ENCODE measurements at regions not wholly inside any gene's neighbourhood (a gene's known extent, or its start where the extent isn't known, plus 50 kb on each side); places are given as distances from the start of the nearest gene placed in this dataset.

GRCh38 chr6:155510879-155511278, 55.2 kb upstream of the NOX3 start:
- H3K4me1 ChIP-seq (ENCODE audit: control insufficient read depth, extremely low read depth, insufficient read depth, low read length): no peaks in the 10 kb centered on the region
- FAIRE-seq (no peak), DNase-seq (ENCODE audit: low read depth, low spot score) (no peak)
- H3K79me2 ChIP-seq (ENCODE audit: control insufficient read depth, insufficient read depth, low read length): no peaks in the 10 kb centered on the region
- H3K27me3 ChIP-seq (ENCODE audit: control insufficient read depth, extremely low read depth, insufficient read depth, low read length): no peaks in the 10 kb centered on the region
- no peak overlapping the region for H3K4me2 ChIP-seq (ENCODE audit: control insufficient read depth, extremely low read depth, insufficient read depth, low read depth, low read length)
- H3K9ac ChIP-seq (ENCODE audit: control insufficient read depth, extremely low read depth, insufficient read depth, low read length): no peak overlapping the region
- H2AFZ ChIP-seq (ENCODE audit: control insufficient read depth, low read length): no peak overlapping the region
- no peaks in the 10 kb centered on the region for H3K36me3 ChIP-seq (ENCODE audit: control insufficient read depth in 2 of 2, extremely low read depth in 1 of 2, insufficient read depth in 2 of 2, low read length in 2 of 2)
- dilution Hi-C loops (cut with MboI; ENCODE audit: extremely low pct_ligation_motif_present, low sequenced_read_pairs): no loop called here
- H3K9me1 ChIP-seq (ENCODE audit: control insufficient read depth, extremely low read depth, insufficient read depth, low read length): no peaks in the 10 kb centered on the region
- no peak overlapping the region for H3K27ac ChIP-seq (ENCODE audit: control insufficient read depth, insufficient read depth, low read length)
- TF ChIP-seq EZH2 (IDR thresholded peaks at IDR 0.05; ENCODE audit: low read length): no peak
- TF ChIP-seq CTCF (optimal IDR thresholded peaks at IDR 0.05 in 1 of 3, IDR thresholded peaks at IDR 0.05 in 1 of 3, conservative IDR thresholded peaks at IDR 0.05 in 1 of 3; ENCODE audit: extremely low read depth in 1 of 3, insufficient read depth in 2 of 3, low read length in 3 of 3): no peak
- H3K4me3 ChIP-seq (ENCODE audit: control insufficient read depth in 2 of 3, extremely low read depth in 1 of 3, insufficient read depth in 2 of 3, low read depth in 1 of 3, low read length in 3 of 3): no peak overlapping the region
- no peaks in the 10 kb centered on the region for H4K20me1 ChIP-seq (ENCODE audit: control insufficient read depth, extremely low read depth, insufficient read depth, low read length)
- no peaks in the 10 kb centered on the region for H3K9me3 ChIP-seq (ENCODE audit: control insufficient read depth, low read depth, low read length)

- H3K9me1 ChIP-seq (ENCODE audit: control insufficient read depth, extremely low read depth, insufficient read depth, low read length): no peaks in the 10 kb centered on the region
- no peaks in the 10 kb centered on the region for H3K36me3 ChIP-seq (ENCODE audit: control insufficient read depth in 2 of 2, extremely low read depth in 1 of 2, insufficient read depth in 2 of 2, low read length in 2 of 2)
- no peak overlapping the region for H3K27ac ChIP-seq (ENCODE audit: control insufficient read depth, insufficient read depth, low read length)
- no peak overlapping the region for H3K4me3 ChIP-seq (ENCODE audit: control insufficient read depth in 2 of 3, extremely low read depth in 1 of 3, insufficient read depth in 2 of 3, low read depth in 1 of 3, low read length in 3 of 3)
- H3K4me1 ChIP-seq (ENCODE audit: control insufficient read depth, extremely low read depth, insufficient read depth, low read length): no peaks in the 10 kb centered on the region
- FAIRE-seq (no peak), DNase-seq (ENCODE audit: low read depth, low spot score) (no peak)
- no peaks in the 10 kb centered on the region for H3K79me2 ChIP-seq (ENCODE audit: control insufficient read depth, insufficient read depth, low read length)
- no peaks in the 10 kb centered on the region for H3K9me3 ChIP-seq (ENCODE audit: control insufficient read depth, low read depth, low read length)
- no peaks in the 10 kb centered on the region for H4K20me1 ChIP-seq (ENCODE audit: control insufficient read depth, extremely low read depth, insufficient read depth, low read length)
- no peak overlapping the region for H3K9ac ChIP-seq (ENCODE audit: control insufficient read depth, extremely low read depth, insufficient read depth, low read length)
- no peak overlapping the region for H3K4me2 ChIP-seq (ENCODE audit: control insufficient read depth, extremely low read depth, insufficient read depth, low read depth, low read length)
- H2AFZ ChIP-seq (ENCODE audit: control insufficient read depth, low read length): no peak overlapping the region
- no peaks in the 10 kb centered on the region for H3K27me3 ChIP-seq (ENCODE audit: control insufficient read depth, extremely low read depth, insufficient read depth, low read length)
- dilution Hi-C loops (cut with MboI; ENCODE audit: extremely low pct_ligation_motif_present, low sequenced_read_pairs): no loop called here
- TF ChIP-seq EZH2 (IDR thresholded peaks at IDR 0.05; ENCODE audit: low read length) (no peak), CTCF (optimal IDR thresholded peaks at IDR 0.05 in 1 of 3, IDR thresholded peaks at IDR 0.05 in 1 of 3, conservative IDR thresholded peaks at IDR 0.05 in 1 of 3; ENCODE audit: extremely low read depth in 1 of 3, insufficient read depth in 2 of 3, low read length in 3 of 3) (no peak)
These were observed 54.3 kb upstream of the NOX3 start for GRCh38 chr6:155509743-155510475.

All from keratinocyte (primary cell).